SK-N-MC (cell line): ENCODE measurements at regions not wholly inside any gene's neighbourhood (a gene's known extent, or its start where the extent isn't known, plus 50 kb on each side); places are given as distances from the start of the nearest gene placed in this dataset.

ENCODE experiments used
- EZH2 ChIP-seq: fragments of 200-600 bp; sonication (generic); IDR thresholded peaks from one replicate; pipeline ENCODE4 v1.6.1; 2017; ENCODE audit warnings: antibody characterized with exemption
- POLR2AphosphoS5 ChIP-seq: IDR thresholded peaks from 2 replicates; pipeline ENCODE4 v1.6.1; 2012; ENCODE audit warnings: mild to moderate bottlenecking, low read depth, low read length, borderline replicate concordance

DNA sequence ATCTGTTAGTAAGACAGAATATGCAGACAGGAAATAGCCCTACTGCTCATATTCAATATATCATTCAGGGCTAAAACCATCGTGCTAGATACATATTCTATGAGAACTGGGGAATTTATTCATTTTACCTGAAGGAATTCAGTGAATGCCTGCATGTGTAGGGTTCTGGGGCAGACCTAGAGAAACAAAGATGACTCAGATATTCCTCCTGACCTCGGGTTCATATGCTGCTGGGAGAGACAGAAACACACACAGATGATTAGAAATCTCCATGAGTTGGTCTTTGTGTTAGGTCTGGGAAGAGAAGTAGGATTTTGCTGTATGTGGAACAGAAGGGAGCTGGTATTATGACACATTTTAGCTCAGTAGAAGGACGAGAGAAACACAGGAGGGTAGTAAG is 176.5 kb upstream of the ST6GALNAC5 start:
- TF ChIP-seq POLR2AphosphoS5, result no peak
- no peak for TF ChIP-seq EZH2
